ENCODE measurements at regions not wholly inside any gene's neighbourhood (a gene's known extent, or its start where the extent isn't known, plus 50 kb on each side); places are given as distances from the start of the nearest gene placed in this dataset.

GRCh38 chr1:232183802-232184201 is 446.1 kb downstream of the SIPA1L2 start:
- H3K9ac ChIP-seq (ENCODE audit: low read length), result no peak overlapping the region
- no peak for TF ChIP-seq SMC3 (conservative IDR thresholded peaks at IDR 0.05; ENCODE audit: poor library complexity)
- no peak for TF ChIP-seq TAF1 (IDR thresholded peaks at IDR 0.05; ENCODE audit: low read depth)
- TF ChIP-seq POLR2AphosphoS5 (IDR thresholded peaks at IDR 0.05), result no peak
- TF ChIP-seq EZH2 (IDR thresholded peaks at IDR 0.05; ENCODE audit: borderline replicate concordance, insufficient read depth, low read length, poor library complexity, severe bottlenecking), result no peak
- no peak for TF ChIP-seq MXI1 (conservative IDR thresholded peaks at IDR 0.05; ENCODE audit: poor library complexity, severe bottlenecking)
- TF ChIP-seq EP300 (conservative IDR thresholded peaks at IDR 0.05; ENCODE audit: poor library complexity, severe bottlenecking), result no peak
- no peak for TF ChIP-seq RAD21 (conservative IDR thresholded peaks at IDR 0.05)
- no peak for TF ChIP-seq CTCF (IDR thresholded peaks at IDR 0.05; ENCODE audit: poor library complexity, severe bottlenecking)

GRCh38 chr1:232183266-232183800 is 446.6 kb downstream of the SIPA1L2 start:
- Histone ChIP-seq H3K4me2 (ENCODE audit: low read length) (no peak overlapping the region), H3K9ac (ENCODE audit: low read length) (no peak overlapping the region), H3K79me2 (replicated peaks; ENCODE audit: insufficient read depth, low read length) (no peaks in the 10 kb centered on the region), H2AFZ (ENCODE audit: low read depth, low read length) (no peak overlapping the region), H3F3A (ENCODE audit: insufficient read depth, low read length, poor library complexity, severe bottlenecking) (no peaks in the 10 kb centered on the region), H3K4me3 (ENCODE audit: low read length) (no peak overlapping the region), H3K27me3 (ENCODE audit: insufficient read depth, low read depth, low read length) (no peaks in the 10 kb centered on the region), H3K9me3 (ENCODE audit: low read length) (no peaks in the 10 kb centered on the region), H4K20me1 (ENCODE audit: insufficient read depth) (no peaks in the 10 kb centered on the region), H3K9me2 (ENCODE audit: insufficient read depth, low read length) (no peaks in the 10 kb centered on the region), H3K36me3 (ENCODE audit: insufficient read depth, low read length) (no peaks in the 10 kb centered on the region), H3K27ac (ENCODE audit: low read length) (no peak overlapping the region)
- TF ChIP-seq REST (IDR thresholded peaks at IDR 0.05; ENCODE audit: borderline replicate concordance) (no peak), SMC3 (conservative IDR thresholded peaks at IDR 0.05; ENCODE audit: poor library complexity) (no peak), RAD21 (conservative IDR thresholded peaks at IDR 0.05) (no peak)

More at GRCh38 chr1:232183802-232184201, 446.1 kb downstream of the SIPA1L2 start:
- Histone ChIP-seq H3K9me3 (ENCODE audit: low read length) (no peaks in the 10 kb centered on the region), H3K27me3 (ENCODE audit: insufficient read depth, low read depth, low read length) (no peaks in the 10 kb centered on the region), H3K27ac (ENCODE audit: low read length) (no peak overlapping the region), H2AFZ (ENCODE audit: low read depth, low read length) (no peak overlapping the region), H4K20me1 (ENCODE audit: insufficient read depth) (no peaks in the 10 kb centered on the region), H3K9me2 (ENCODE audit: insufficient read depth, low read length) (no peaks in the 10 kb centered on the region), H3K36me3 (ENCODE audit: insufficient read depth, low read length) (no peaks in the 10 kb centered on the region), H3K4me3 (ENCODE audit: low read length) (no peak overlapping the region), H3K79me2 (replicated peaks; ENCODE audit: insufficient read depth, low read length) (no peaks in the 10 kb centered on the region), H3F3A (ENCODE audit: insufficient read depth, low read length, poor library complexity, severe bottlenecking) (no peaks in the 10 kb centered on the region), H3K4me2 (ENCODE audit: low read length) (no peak overlapping the region)
